GM19328 (cell line): ENCODE measurements at regions not wholly inside any gene's neighbourhood (a gene's known extent, or its start where the extent isn't known, plus 50 kb on each side); places are given as distances from the start of the nearest gene placed in this dataset.
"Not testable (repeated sequence)": the region's sequence is repeated elsewhere in the genome, so short reads cannot be mapped to it uniquely, and the experiment has no call there.

Experiments used
- ATAC-seq: cut with Tn5 transposase; IDR thresholded peaks from one replicate; pipeline ENCODE4 v1.9.1; 2021; ENCODE audit warnings: mild to moderate bottlenecking, moderate library complexity; ENCODE audit not compliant: unreplicated experiment

- ATAC-seq = peak; percentile 82
These were observed 381.1 kb downstream of the SEC23A start for GRCh38 chr14:38721822-38722431.

- no peak for ATAC-seq
These were observed 384.5 kb downstream of the SEC23A start for GRCh38 chr14:38718519-38718918.

- ATAC-seq = no peak
These were observed 386.1 kb downstream of the SEC23A start for GRCh38 chr14:38716926-38717325.

GRCh38 chr14:38710881-38711280 is 392.2 kb downstream of the SEC23A start:
- no peak for ATAC-seq

- no peak for ATAC-seq
These were observed 392.8 kb downstream of the SEC23A start for GRCh38 chr14:38710196-38710595.

GRCh38 chr14:38705220-38705619 is 397.8 kb downstream of the SEC23A start:
- no peak for ATAC-seq

GRCh38 chr14:38704220-38704619 is 398.8 kb downstream of the SEC23A start:
- no peak for ATAC-seq

- ATAC-seq = no peak
These were observed 406.1 kb downstream of the SEC23A start for GRCh38 chr14:38696925-38697324.

- no peak for ATAC-seq
These were observed 409.6 kb downstream of the SEC23A start for GRCh38 chr14:38693423-38693822.

- ATAC-seq = no peak
These were observed 413.1 kb upstream of the CLEC14A start for GRCh38 chr14:38669027-38669426.

GRCh38 chr14:38663382-38663781 is 407.5 kb upstream of the CLEC14A start:
- no peak for ATAC-seq

GRCh38 chr14:38662781-38663180 is 406.9 kb upstream of the CLEC14A start:
- ATAC-seq = no peak

GRCh38 chr14:38646391-38646790 is 390.5 kb upstream of the CLEC14A start:
- ATAC-seq = no peak

GRCh38 chr14:38634913-38635312 is 379.0 kb upstream of the CLEC14A start:
- ATAC-seq = not testable (repeated sequence)

GRCh38 chr14:38629412-38629811 is 373.5 kb upstream of the CLEC14A start:
- ATAC-seq = no peak

- ATAC-seq = no peak
These were observed 371.3 kb upstream of the CLEC14A start for GRCh38 chr14:38627163-38627562.

GRCh38 chr14:38623661-38624060 is 367.8 kb upstream of the CLEC14A start:
- ATAC-seq = no peak

GRCh38 chr14:38618514-38618913 is 362.6 kb upstream of the CLEC14A start:
- no peak for ATAC-seq

GRCh38 chr14:38616959-38617358 is 361.1 kb upstream of the CLEC14A start:
- no peak for ATAC-seq

- ATAC-seq = no peak
These were observed 356.0 kb upstream of the CLEC14A start for GRCh38 chr14:38611928-38612327.

- no peak for ATAC-seq
These were observed 352.4 kb upstream of the CLEC14A start for GRCh38 chr14:38608244-38608643.

GRCh38 chr14:38605193-38606114 is 349.6 kb upstream of the CLEC14A start:
- ATAC-seq = no peak
